Stimulated activated naive B cell treated with anti-CD40 and anti-IgM and Interleukin-4, amounts not matched to agents 10 μg/mL and 1 μg/mL and 100 μg/mL, for 72 hours (primary cell): ENCODE measurements at regions not wholly inside any gene's neighbourhood (a gene's known extent, or its start where the extent isn't known, plus 50 kb on each side); places are given as distances from the start of the nearest gene placed in this dataset.

Experiments used
- ATAC-seq, 2 donors: fragments of 150-1000 bp; cut with Tn5 transposase; replicated peaks; 2 replicates each; pipeline ENCODE4 v1.10.0; 2021; ENCODE audit warnings: moderate library complexity in 1 of 2
- DNase-seq: peaks from one replicate; pipeline ENCODE4 v3.0.0; 2021
- H3K27ac Mint-ChIP-seq: one replicate; pipeline ENCODE4 v1.8.0; 2022; ENCODE audit warnings: mild to moderate bottlenecking, mixed read lengths
- H3K27me3 Mint-ChIP-seq, 2 donors: one replicate each; pipeline ENCODE4 v1.8.0; 2022; ENCODE audit warnings: mixed read lengths in 2 of 2
- H3K36me3 Mint-ChIP-seq, 2 donors: one replicate each; pipeline ENCODE4 v1.8.0; 2022; ENCODE audit warnings: mixed read lengths in 2 of 2, mild to moderate bottlenecking in 1 of 2
- H3K4me1 Mint-ChIP-seq, 2 donors: one replicate each; pipeline ENCODE4 v1.8.0; 2022; ENCODE audit warnings: mixed read lengths in 2 of 2, mild to moderate bottlenecking in 1 of 2
- H3K4me3 Mint-ChIP-seq, 2 donors: one replicate each; pipeline ENCODE4 v1.8.0; 2022; ENCODE audit warnings: mild to moderate bottlenecking in 2 of 2, mixed read lengths in 2 of 2, moderate library complexity in 1 of 2
- H3K9me3 Mint-ChIP-seq, 2 donors: one replicate each; pipeline ENCODE4 v1.8.0; 2022; ENCODE audit warnings: mixed read lengths in 2 of 2, mild to moderate bottlenecking in 1 of 2

DNA sequence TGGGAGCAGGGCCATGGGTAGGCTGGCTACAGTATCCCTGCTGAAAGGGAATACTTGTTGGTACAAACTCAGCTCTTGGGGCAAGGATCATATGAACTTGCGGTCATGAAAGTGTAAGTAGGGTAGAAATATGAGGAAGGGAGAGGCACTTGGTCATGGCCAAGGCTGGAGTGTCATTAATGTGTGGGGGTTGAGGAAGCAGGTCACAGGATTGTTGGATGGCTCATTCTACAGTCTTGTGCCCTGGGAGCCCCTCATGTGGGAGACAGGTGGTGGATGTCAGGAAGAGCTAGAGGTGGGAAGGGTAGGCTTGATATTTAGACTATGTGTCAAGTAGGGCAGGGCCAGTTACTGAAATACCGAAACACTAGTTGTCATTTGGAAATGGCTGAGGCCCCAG is 95.5 kb downstream of the RRM1 start:
- H3K27me3 Mint-ChIP-seq, result peaks cover 34 to 62% of the 10 kb centered on the region in 2 donors

More for the DNA sequence above, 95.5 kb downstream of the RRM1 start:
- peaks cover 6 to 10% of the 10 kb centered on the region in 2 donors for H3K4me1 Mint-ChIP-seq
- H3K9me3 Mint-ChIP-seq, result no peaks in the 10 kb centered on the region
- no peak overlapping the region for H3K4me3 Mint-ChIP-seq
- no peaks in the 10 kb centered on the region for H3K36me3 Mint-ChIP-seq
- no peak overlapping the region for H3K27ac Mint-ChIP-seq
- ATAC-seq, result no peak
- no peak for DNase-seq
